K562 (cell line): ENCODE measurements at regions not wholly inside any gene's neighbourhood (a gene's known extent, or its start where the extent isn't known, plus 50 kb on each side); places are given as distances from the start of the nearest gene placed in this dataset.

Experiments
- ATAC-seq: fragments of 200-7000 bp; cut with Tn5 transposase; 3 replicates; pipeline ENCODE4 v1.9.1; 2020; ENCODE audit warnings: moderate library complexity
- BruUV-seq: library from RNA; stranded (reverse); fragments of 400-500 nt; replicated peaks from 2 replicates; lab custom pipeline; 2021; lab: Mats Ljungman, UMichigan
- CTCF ChIA-PET: fragments of 300-600 bp; formaldehyde crosslinking; extraction: SDS; loops from one replicate; lab custom pipeline; 2021; ENCODE audit warnings: low intra/inter-chr PET ratio; lab: Yijun Ruan, JAX
- POLR2A ChIA-PET: fragments of 300-600, 350-650 bp; sonication (Branson Sonifier 250); formaldehyde crosslinking; extraction: SDS; loops from one replicate; lab custom pipeline; 2021; ENCODE audit warnings: antibody characterized with exemption, inconsistent platforms; lab: Yijun Ruan, JAX
- DNase-seq, 4 experiments: peaks; one replicate each; pipeline versions ENCODE4 v3.0.0 to v3.0.0-alpha.2; 2011 to 2018; ENCODE audit warnings: low spot score in 3 of 4, mixed read lengths in 3 of 4; ENCODE audit errors: extremely low read depth in 1 of 4
- FAIRE-seq: peaks from 2 replicates; lab custom pipeline; 2011; peaks lifted over from hg19 to GRCh38; lab: Jason Lieb, UNC
- H2AFZ ChIP-seq: 2 replicates; pipeline ENCODE4 v1.6.0; 2011; ENCODE audit warnings: low read depth, low read length, control low read depth, inconsistent platforms
- H3K27ac ChIP-seq: fragments of 200-600 bp; 3 replicates; pipeline ENCODE4 v1.8.0; 2011; ENCODE audit warnings: low read depth, mild to moderate bottlenecking, control low read depth, inconsistent platforms, low read length, moderate library complexity, mixed read lengths; ENCODE audit errors: extremely low read depth
- H3K27me3 ChIP-seq, 2 experiments: fragments of 300-600 bp in 1 of 2; 2 replicates in 1 of 2; 3 replicates in 1 of 2; pipeline versions ENCODE4 v1.6.0 to v1.8.0; 2011; ENCODE audit warnings: inconsistent platforms in 2 of 2, low read length in 2 of 2, mild to moderate bottlenecking in 1 of 2, mixed read lengths in 1 of 2, moderate library complexity in 1 of 2; ENCODE audit not compliant: control insufficient read depth in 2 of 2, insufficient read depth in 2 of 2
- H3K36me3 ChIP-seq: fragments of 300-600 bp; 3 replicates; pipeline ENCODE4 v1.8.0; 2011; ENCODE audit warnings: mild to moderate bottlenecking, low read length, inconsistent platforms; ENCODE audit not compliant: control insufficient read depth, insufficient read depth
- H3K4me1 ChIP-seq, 2 experiments: fragments of 200-600 bp in 1 of 2; replicated peaks in 1 of 2; 2 replicates in 1 of 2; 3 replicates in 1 of 2; pipeline versions ENCODE4 v1.5.1 to v1.8.0; 2011; ENCODE audit warnings: inconsistent platforms in 2 of 2, low read length in 2 of 2, mild to moderate bottlenecking in 1 of 2, mixed read lengths in 1 of 2, moderate library complexity in 1 of 2; ENCODE audit not compliant: control insufficient read depth in 2 of 2, insufficient read depth in 2 of 2
- H3K4me2 ChIP-seq: 2 replicates; pipeline ENCODE4 v1.6.1; 2011; ENCODE audit warnings: low read length, control low read depth, inconsistent platforms, mixed read lengths; ENCODE audit not compliant: insufficient read depth
- H3K4me3 ChIP-seq: fragments of 200-600 bp; sonication (generic), shearing (Covaris generic); 2 replicates; pipeline ENCODE4 v1.5.1; 2016; ENCODE audit warnings: control low read depth, inconsistent platforms
- H3K79me2 ChIP-seq: fragments of 200-600 bp; 3 replicates; pipeline ENCODE4 v1.8.0; 2011; ENCODE audit warnings: low read length, inconsistent platforms; ENCODE audit not compliant: control insufficient read depth, insufficient read depth
- H3K9ac ChIP-seq, 2 experiments: 2 replicates each; pipeline versions ENCODE4 v1.6.0 to v1.6.1; 2011; ENCODE audit warnings: low read depth in 2 of 2, low read length in 2 of 2, control low read depth in 1 of 2, inconsistent platforms in 1 of 2, mild to moderate bottlenecking in 1 of 2, mixed read lengths in 1 of 2; ENCODE audit not compliant: insufficient read depth in 1 of 2
- H3K9me1 ChIP-seq: one replicate; pipeline ENCODE4 v1.6.0; 2011; ENCODE audit warnings: inconsistent platforms, mild to moderate bottlenecking, low read length, moderate library complexity; ENCODE audit not compliant: control insufficient read depth, insufficient read depth
- H3K9me3 ChIP-seq: replicated peaks from 2 replicates; pipeline ENCODE4 v1.5.1; 2011; ENCODE audit warnings: low read depth, low read length, inconsistent platforms; ENCODE audit not compliant: control insufficient read depth, insufficient read depth
- H4K20me1 ChIP-seq: replicated peaks from 2 replicates; pipeline ENCODE4 v1.6.1; 2011; ENCODE audit warnings: low read length, inconsistent platforms, mixed read lengths; ENCODE audit not compliant: control insufficient read depth, insufficient read depth
- FOSL1 ChIP-seq: fragments of 200-800 bp; sonication (Bioruptor generic); conservative IDR thresholded peaks from 2 replicates; pipeline ENCODE4 v1.6.1; 2016; ENCODE audit warnings: missing genetic modification characterization, missing compliant biosample characterization
- PHF20 ChIP-seq: fragments of 450-650 bp; IDR thresholded peaks from 2 replicates; pipeline ENCODE4 v1.6.1; 2018; ENCODE audit not compliant: partially characterized antibody
- SMARCE1 ChIP-seq: fragments of 450-650 bp; IDR thresholded peaks from 2 replicates; pipeline ENCODE4 v1.7.1; 2016; ENCODE audit warnings: mild to moderate bottlenecking
- THRB ChIP-seq: fragments of 450-650 bp; formaldehyde crosslinking; conservative IDR thresholded peaks from 2 replicates; pipeline ENCODE4 v1.4.0; 2022; ENCODE audit warnings: mild to moderate bottlenecking, missing genetic modification characterization
- ZBTB2 ChIP-seq: fragments of 450-650 bp; IDR thresholded peaks from 2 replicates; pipeline ENCODE4 v1.6.1; 2016; ENCODE audit warnings: antibody characterized with exemption
- ZKSCAN3 ChIP-seq: fragments of 250-450 bp; sonication (Bioruptor Pico); IDR thresholded peaks from 2 replicates; pipeline ENCODE4 v1.4.0; 2020
- ZNF431 ChIP-seq: sonication (generic); formaldehyde crosslinking; IDR thresholded peaks from 2 replicates; pipeline ENCODE4 v1.8.0; 2022; ENCODE audit warnings: mild to moderate bottlenecking, missing genetic modification reagents
- ZNF57 ChIP-seq: fragments of 450-650 bp; formaldehyde crosslinking; IDR thresholded peaks from 2 replicates; pipeline ENCODE4 v1.4.0; 2020; ENCODE audit warnings: mild to moderate bottlenecking, moderate library complexity
- ZNF780A ChIP-seq: fragments of 250-450 bp; sonication (Bioruptor Pico); IDR thresholded peaks from 2 replicates; pipeline ENCODE4 v1.5.0; 2021; ENCODE audit warnings: mild to moderate bottlenecking
- WGBS: fragments of 100-300 bp; shearing (Covaris generic); methylation state at CpG from one replicate; pipeline ENCODE4 v1.1.6; 2016; ENCODE audit warnings: low coverage, mixed read lengths; ENCODE audit not compliant: insufficient coverage; ENCODE audit errors: missing lambda C conversion rate; 5-methylcytosine and 5-hydroxymethylcytosine counted together
- in situ Hi-C: fragments of 300-500 bp; cut with MboI; formaldehyde crosslinking; loops from 4 replicates; pipeline ENCODE4 v1.15.0; 2018; ENCODE audit warnings: inconsistent platforms, mixed read lengths
- intact Hi-C: fragments of 100-400 bp; cut with micrococcal nuclease; formaldehyde crosslinking; loops from 2 replicates; pipeline ENCODE4 v1.14.2; 2022

GRCh38 chr5:152118676-152119470 is 194.2 kb upstream of the GLRA1 start:
- Histone ChIP-seq H3K27ac (no peak overlapping the region), H3K4me2 (no peak overlapping the region), H3K4me3 (no peak overlapping the region), H3K4me1 (no peaks in the 10 kb centered on the region), H3K27me3 (no peaks in the 10 kb centered on the region), H3K36me3 (no peaks in the 10 kb centered on the region), H3K79me2 (no peaks in the 10 kb centered on the region), H3K9ac (no peak overlapping the region), H3K9me3 (no peaks in the 10 kb centered on the region), H3K9me1 (no peaks in the 10 kb centered on the region), H2AFZ (no peak overlapping the region), H4K20me1 (no peaks in the 10 kb centered on the region)
- POLR2A ChIA-PET = no interaction called here
- no TSS peak for BruUV-seq
- FAIRE-seq (no peak), DNase-seq (no peak), ATAC-seq (no peak)
- in situ Hi-C loops (no loop called here), intact Hi-C loops (no loop called here)
- CTCF ChIA-PET = no interaction called here
- TF ChIP-seq THRB (no peak), SMARCE1 (no peak), ZNF780A (CRISPR knock-in tag) (no peak), ZNF57 (no peak), ZNF431 (CRISPR knock-in tag) (no peak), PHF20 (no peak), ZBTB2 (no peak), FOSL1 (tag) (no peak), ZKSCAN3 (CRISPR knock-in tag) (no peak)
- WGBS = 0% methylated on average over 5 of the region's 5 CpGs
